SJCRH30 (cell line): ENCODE measurements at regions not wholly inside any gene's neighbourhood (a gene's known extent, or its start where the extent isn't known, plus 50 kb on each side); places are given as distances from the start of the nearest gene placed in this dataset.
"Not testable (repeated sequence)": the region's sequence is repeated elsewhere in the genome, so short reads cannot be mapped to it uniquely, and the experiment has no call there.

Experiments
- DNase-seq, 2 experiments: peaks; one replicate each; pipeline ENCODE4 v3.0.0-alpha.2; 2015 to 2020
- H3K27ac ChIP-seq: fragments of 250-450 bp; sonication (Bioruptor Pico); 2 replicates; pipeline ENCODE4 v1.5.1; 2020; ENCODE audit warnings: mild to moderate bottlenecking, moderate library complexity
- H3K27me3 ChIP-seq: fragments of 250-450 bp; sonication (Bioruptor Pico); 2 replicates; pipeline ENCODE4 v1.5.1; 2020; ENCODE audit warnings: mild to moderate bottlenecking, moderate library complexity
- H3K36me3 ChIP-seq: fragments of 250-450 bp; sonication (Bioruptor Pico); 2 replicates; pipeline ENCODE4 v1.5.1; 2020; ENCODE audit warnings: mild to moderate bottlenecking, moderate library complexity
- H3K4me1 ChIP-seq: fragments of 250-450 bp; sonication (Bioruptor Pico); 2 replicates; pipeline ENCODE4 v1.5.1; 2020; ENCODE audit warnings: mild to moderate bottlenecking, moderate library complexity
- H3K4me3 ChIP-seq: fragments of 250-450 bp; sonication (Bioruptor Pico); 2 replicates; pipeline ENCODE4 v1.5.1; 2020; ENCODE audit warnings: mild to moderate bottlenecking, moderate library complexity
- H3K9me3 ChIP-seq: fragments of 250-450 bp; sonication (Bioruptor Pico); replicated peaks from 2 replicates; pipeline ENCODE4 v1.5.1; 2020; ENCODE audit warnings: mild to moderate bottlenecking, moderate library complexity

DNA sequence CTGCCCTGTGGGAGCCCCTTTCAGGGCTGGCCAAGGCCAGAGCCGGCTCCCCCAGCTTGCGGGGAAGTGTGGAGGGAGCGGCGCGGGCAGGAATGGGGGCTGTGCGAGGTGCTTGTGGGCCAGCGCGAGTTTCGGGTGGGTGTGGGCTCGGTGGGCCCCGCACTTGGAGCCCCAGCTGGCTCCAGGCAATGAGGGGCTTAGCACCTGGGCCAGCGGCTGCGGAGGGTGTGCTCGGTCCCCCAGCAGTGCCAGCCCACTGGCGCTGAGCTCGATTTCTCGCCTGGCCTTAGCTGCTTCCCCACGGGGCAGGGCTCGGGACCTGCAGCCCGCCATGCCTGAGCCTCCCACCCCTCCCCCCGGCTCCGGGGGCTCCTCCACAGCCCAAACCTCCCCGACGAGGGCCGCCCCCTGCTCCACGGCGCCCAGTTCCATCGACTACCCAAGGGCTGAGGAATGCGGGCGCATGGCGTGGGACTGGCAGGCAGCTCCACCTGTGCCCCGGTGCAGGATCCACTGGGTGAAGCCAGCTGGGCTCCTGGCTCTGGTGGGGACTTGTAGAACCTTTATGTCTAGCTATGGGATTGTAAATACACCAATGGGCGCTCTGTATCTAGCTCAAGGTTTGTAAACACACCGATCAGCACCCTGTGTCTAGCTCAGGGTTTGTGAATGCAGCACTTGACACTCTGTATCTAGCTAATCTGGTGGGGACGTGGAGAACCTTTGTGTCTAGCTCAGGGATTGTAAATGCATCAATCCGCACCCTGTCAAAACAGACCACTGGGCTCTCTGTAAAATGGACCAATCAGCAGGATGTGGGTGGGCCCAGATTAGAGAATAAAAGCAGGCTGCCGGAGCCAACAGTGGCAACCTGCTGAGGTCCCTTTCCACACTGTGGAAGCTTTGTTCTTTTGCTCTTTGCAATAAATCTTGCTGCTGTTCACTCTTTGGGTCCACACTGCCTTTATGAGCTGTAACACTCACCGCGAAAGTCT, 1379.1 kb downstream of the RAPGEF2 start:
- DNase-seq, H3K4me3 ChIP-seq, H3K36me3 ChIP-seq, H3K27me3 ChIP-seq, H3K9me3 ChIP-seq, H3K27ac ChIP-seq, H3K4me1 ChIP-seq: not testable (repeated sequence)

DNA sequence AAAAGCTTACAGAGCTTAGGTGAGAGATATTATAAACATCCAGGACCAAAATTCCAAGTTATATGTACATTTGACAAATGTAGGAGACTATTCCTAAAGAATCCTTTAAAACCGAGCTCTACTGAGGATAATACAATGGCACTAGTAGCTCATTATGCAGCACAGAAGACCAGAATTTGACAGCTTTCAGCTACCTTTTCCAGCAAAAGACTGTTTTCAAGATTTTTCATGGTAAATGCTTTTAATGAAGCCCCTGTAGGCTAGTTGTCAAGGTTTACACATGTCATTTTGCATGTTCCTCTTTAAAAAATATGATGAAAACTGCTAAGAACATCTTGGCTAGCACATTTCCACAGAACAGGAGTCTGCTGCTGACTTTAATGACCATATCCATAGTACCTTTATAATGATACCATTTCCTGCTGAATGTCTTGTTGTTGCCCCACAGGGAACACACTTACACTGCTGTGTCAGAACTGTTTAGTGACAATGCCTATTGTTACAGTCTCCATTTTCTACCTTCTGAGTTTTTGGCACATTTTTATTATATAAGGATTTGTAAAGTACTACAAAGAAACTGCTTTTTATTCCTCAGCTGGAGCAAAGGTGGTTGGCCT, 1382.3 kb downstream of the RAPGEF2 start:
- no peaks in the 10 kb centered on the region for H3K36me3 ChIP-seq
- H3K4me1 ChIP-seq, result no peaks in the 10 kb centered on the region
- no peak overlapping the region for H3K27ac ChIP-seq
- no peaks in the 10 kb centered on the region for H3K27me3 ChIP-seq
- DNase-seq, result no peak
- no peaks in the 10 kb centered on the region for H3K9me3 ChIP-seq
- H3K4me3 ChIP-seq, result no peak overlapping the region

DNA sequence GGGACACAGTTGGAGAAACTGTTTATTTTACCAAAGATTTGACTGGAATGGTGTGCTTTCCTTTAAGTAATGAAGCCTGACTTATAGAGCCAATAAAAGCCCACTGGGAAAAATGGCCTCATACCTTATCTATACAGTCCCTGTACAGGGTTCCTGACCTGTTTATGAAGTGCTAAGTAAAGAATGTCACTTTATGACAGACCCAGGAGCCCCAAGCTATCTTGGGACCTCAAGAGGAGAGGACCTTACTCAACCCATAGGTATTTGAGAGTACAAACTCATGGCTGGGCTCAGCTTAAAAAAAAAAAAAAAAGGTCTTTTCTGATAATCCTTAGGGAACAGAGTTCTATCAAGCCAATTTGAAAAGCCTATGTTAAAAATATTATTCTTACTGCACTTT, 1389.3 kb downstream of the RAPGEF2 start:
- Histone ChIP-seq H3K4me1 (no peaks in the 10 kb centered on the region), H3K36me3 (no peaks in the 10 kb centered on the region), H3K9me3 (no peaks in the 10 kb centered on the region), H3K27ac (no peak overlapping the region), H3K27me3 (no peaks in the 10 kb centered on the region), H3K4me3 (no peak overlapping the region)
- DNase-seq, result no peak

DNA sequence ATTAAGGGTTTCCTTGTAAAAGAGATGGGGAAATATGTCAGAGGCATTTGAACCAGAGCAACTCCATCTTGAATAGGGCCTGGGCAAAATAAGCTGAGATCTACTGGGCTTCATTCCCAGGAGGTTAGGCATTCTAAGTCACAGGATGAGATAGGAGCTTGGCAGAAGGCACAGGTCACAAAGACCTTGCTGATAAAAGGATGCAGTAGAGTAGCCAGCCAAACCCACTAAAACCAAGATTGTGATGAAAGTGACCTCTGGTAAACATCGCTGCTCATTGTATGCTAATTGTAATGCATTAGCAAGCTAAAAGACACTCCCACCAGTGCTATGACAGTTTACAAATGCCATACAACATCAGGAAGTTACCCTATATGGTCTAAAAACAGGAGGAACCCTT, 1390.3 kb downstream of the RAPGEF2 start:
- H3K27ac ChIP-seq, result no peak overlapping the region
- H3K27me3 ChIP-seq, result no peaks in the 10 kb centered on the region
- no peaks in the 10 kb centered on the region for H3K4me1 ChIP-seq
- no peaks in the 10 kb centered on the region for H3K36me3 ChIP-seq
- no peaks in the 10 kb centered on the region for H3K9me3 ChIP-seq
- no peak overlapping the region for H3K4me3 ChIP-seq
- DNase-seq, result no peak

DNA sequence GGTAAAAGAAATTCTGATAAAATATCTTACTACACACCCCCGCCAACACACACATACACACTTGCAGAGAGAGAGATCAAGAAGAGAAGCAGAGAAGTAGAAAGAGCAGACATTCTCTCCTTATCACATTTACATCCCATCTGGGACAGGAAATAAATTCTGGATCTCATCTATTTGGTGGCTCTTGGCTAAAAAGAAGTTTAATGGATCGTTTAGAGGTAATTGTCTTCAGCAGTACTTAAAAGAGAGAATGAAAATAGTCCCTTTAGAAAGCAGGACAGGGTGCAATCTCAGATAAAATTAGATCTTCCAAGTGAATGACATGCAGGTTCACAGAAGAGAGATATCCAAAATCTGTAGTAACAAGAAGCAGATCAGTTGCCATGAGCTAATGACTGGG, 1392.5 kb downstream of the RAPGEF2 start:
- H3K9me3 ChIP-seq, result no peaks in the 10 kb centered on the region
- H3K27me3 ChIP-seq, result no peaks in the 10 kb centered on the region
- H3K4me3 ChIP-seq, result no peak overlapping the region
- no peak overlapping the region for H3K27ac ChIP-seq
- no peak for DNase-seq
- no peaks in the 10 kb centered on the region for H3K36me3 ChIP-seq
- H3K4me1 ChIP-seq, result no peaks in the 10 kb centered on the region

DNA sequence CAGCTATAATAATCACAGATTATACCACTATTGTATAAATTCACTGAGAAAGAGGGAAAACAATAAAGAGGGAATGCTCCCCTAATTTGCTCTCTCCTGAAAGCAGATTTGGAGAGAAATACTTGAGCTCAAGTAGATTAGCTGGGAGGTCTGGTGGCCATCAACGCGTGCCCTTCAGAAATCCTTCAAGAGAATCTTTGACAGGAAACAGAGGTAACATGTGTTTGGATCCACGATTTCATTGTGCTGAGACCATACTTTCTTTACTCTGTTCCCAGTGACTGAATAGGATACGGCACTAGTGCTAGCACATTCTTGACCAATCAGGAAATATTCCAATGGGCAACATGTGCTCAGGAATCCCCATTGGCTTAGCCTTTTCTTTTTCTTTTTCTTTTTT, 1395.3 kb downstream of the RAPGEF2 start:
- H3K27ac ChIP-seq, result no peak overlapping the region
- DNase-seq, result no peak
- no peak overlapping the region for H3K4me3 ChIP-seq
- H3K36me3 ChIP-seq, result no peaks in the 10 kb centered on the region
- H3K4me1 ChIP-seq, result no peaks in the 10 kb centered on the region
- H3K9me3 ChIP-seq, result no peaks in the 10 kb centered on the region
- H3K27me3 ChIP-seq, result no peaks in the 10 kb centered on the region

DNA sequence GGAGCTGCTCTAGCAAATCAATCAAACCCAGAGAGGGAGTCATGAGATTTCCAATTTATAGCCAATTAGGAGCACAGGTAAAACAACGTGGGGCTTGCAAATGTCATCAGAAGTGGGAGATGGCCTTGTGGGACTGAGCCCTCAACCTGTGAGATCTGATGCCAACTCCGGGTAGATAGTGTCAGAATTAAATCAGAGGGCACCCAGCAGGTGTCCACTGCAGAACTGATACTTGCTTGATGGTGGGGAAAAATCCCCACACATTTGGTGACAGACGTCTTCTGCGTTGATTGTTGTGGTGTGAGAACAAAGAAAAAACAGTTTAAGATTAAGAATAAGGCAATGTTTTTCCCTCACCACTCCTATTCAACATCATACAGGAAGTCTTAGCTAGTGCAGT, 1402.8 kb downstream of the RAPGEF2 start:
- Histone ChIP-seq H3K4me1 (no peaks in the 10 kb centered on the region), H3K36me3 (no peaks in the 10 kb centered on the region), H3K27ac (no peak overlapping the region), H3K9me3 (no peaks in the 10 kb centered on the region), H3K27me3 (no peaks in the 10 kb centered on the region), H3K4me3 (no peak overlapping the region)
- no peak for DNase-seq

DNA sequence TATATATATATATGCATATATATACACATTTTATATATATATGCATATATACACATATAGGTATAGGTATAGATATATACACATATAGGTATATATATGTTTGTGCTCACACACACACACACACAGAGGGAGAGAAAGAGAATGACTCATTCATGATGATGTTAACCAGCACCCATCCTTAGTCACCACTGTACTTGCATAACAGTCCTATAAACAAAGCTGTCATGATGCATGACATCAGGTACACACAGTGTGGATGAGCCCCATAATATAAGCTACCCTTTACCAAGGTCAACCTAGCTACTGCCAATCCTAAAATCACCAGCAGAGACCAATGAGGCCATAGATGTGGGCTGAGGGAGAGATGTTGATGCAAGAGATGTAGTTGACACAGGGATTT, 1408.0 kb downstream of the RAPGEF2 start:
- no peaks in the 10 kb centered on the region for H3K27me3 ChIP-seq
- H3K27ac ChIP-seq, result no peak overlapping the region
- H3K36me3 ChIP-seq, result no peaks in the 10 kb centered on the region
- no peak overlapping the region for H3K4me3 ChIP-seq
- H3K4me1 ChIP-seq, result no peaks in the 10 kb centered on the region
- no peaks in the 10 kb centered on the region for H3K9me3 ChIP-seq
- no peak for DNase-seq

DNA sequence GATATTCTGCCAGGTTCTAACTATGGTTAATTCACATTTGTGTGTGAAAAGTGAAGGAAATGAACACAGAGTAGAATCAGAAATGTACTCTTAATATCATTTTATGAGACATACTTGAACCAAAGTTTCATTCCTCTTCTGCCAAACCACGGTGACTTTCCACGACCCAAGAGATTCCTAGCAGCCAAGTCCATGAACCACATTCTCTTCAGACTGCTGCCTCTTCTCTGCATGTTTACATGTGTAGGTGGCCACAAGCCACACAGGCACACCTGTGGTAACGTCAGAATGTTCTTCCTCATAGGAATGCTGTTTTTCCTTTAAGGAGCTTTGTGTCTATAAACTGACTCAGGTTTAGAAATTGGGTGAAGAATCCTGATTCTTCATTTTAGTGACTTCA, 1411.2 kb downstream of the RAPGEF2 start:
- H3K9me3 ChIP-seq, result no peaks in the 10 kb centered on the region
- no peak overlapping the region for H3K4me3 ChIP-seq
- H3K36me3 ChIP-seq, result no peaks in the 10 kb centered on the region
- no peak for DNase-seq
- H3K4me1 ChIP-seq, result no peaks in the 10 kb centered on the region
- H3K27me3 ChIP-seq, result no peaks in the 10 kb centered on the region
- H3K27ac ChIP-seq, result no peak overlapping the region

DNA sequence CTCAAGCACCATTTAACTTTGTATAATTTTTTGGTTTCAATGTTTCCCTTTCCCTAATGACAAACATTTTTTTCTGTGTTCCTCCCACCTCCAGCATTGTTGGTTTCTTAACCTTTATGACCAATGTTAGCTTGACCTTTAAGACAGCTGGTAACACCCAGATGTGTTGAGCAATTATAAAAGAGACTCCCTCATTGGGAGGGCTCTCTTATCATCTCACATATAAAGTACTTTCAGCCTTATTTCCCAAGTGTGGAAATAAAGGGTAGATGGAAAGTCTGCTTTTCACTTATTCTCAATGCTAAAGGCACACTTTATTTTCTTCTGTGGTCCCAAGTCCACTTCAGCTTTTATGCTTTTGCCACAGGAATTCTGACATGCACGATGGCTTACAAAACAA, 1420.4 kb downstream of the RAPGEF2 start:
- DNase-seq, result no peak
- no peaks in the 10 kb centered on the region for H3K9me3 ChIP-seq
- no peak overlapping the region for H3K4me3 ChIP-seq
- no peaks in the 10 kb centered on the region for H3K27me3 ChIP-seq
- H3K36me3 ChIP-seq, result no peaks in the 10 kb centered on the region
- H3K4me1 ChIP-seq, result no peaks in the 10 kb centered on the region
- no peak overlapping the region for H3K27ac ChIP-seq

DNA sequence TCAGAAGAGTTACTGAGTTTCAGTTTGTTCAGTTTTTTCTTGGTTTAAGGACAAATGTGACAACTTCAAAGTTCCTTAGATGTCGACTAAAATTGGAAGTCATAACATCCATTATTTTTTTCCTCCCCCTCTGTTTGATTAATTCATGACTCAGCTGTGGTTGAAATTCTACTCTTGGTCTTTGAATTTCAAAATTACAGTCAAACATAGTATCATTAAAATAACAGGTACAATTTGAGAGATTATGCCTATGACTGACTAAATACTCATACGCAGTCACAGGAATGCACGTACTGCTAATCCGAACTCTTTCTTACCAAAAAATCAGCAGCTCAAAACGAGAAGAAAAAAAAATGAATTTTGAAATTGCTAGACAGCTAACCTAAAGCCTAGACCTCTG, 1434.8 kb downstream of the RAPGEF2 start:
- H3K27me3 ChIP-seq, result no peaks in the 10 kb centered on the region
- no peaks in the 10 kb centered on the region for H3K4me1 ChIP-seq
- no peak for DNase-seq
- no peak overlapping the region for H3K27ac ChIP-seq
- H3K36me3 ChIP-seq, result no peaks in the 10 kb centered on the region
- H3K9me3 ChIP-seq, result no peaks in the 10 kb centered on the region
- H3K4me3 ChIP-seq, result no peak overlapping the region

DNA sequence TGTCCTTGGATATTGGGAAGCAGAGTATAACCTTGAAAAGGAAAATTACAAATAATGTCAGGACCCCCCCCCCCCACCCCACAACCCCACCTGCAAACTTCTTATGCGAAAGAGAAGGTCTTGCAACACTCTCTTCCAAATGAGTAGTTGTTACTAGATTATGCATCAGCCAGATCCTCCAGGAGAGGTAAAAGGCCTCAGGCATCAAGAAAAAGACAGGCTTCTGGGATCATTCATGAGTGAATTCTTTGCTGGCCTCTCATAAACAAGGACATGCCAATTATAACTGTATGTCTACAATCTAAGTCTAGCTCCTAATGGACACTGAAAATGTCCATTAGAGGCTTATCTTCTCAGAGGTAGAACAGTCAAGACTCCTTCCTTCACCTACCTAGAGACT, 1443.3 kb downstream of the RAPGEF2 start:
- Histone ChIP-seq H3K36me3 (no peaks in the 10 kb centered on the region), H3K27ac (no peak overlapping the region), H3K27me3 (no peaks in the 10 kb centered on the region), H3K4me3 (no peak overlapping the region), H3K4me1 (no peaks in the 10 kb centered on the region), H3K9me3 (no peaks in the 10 kb centered on the region)
- no peak for DNase-seq

DNA sequence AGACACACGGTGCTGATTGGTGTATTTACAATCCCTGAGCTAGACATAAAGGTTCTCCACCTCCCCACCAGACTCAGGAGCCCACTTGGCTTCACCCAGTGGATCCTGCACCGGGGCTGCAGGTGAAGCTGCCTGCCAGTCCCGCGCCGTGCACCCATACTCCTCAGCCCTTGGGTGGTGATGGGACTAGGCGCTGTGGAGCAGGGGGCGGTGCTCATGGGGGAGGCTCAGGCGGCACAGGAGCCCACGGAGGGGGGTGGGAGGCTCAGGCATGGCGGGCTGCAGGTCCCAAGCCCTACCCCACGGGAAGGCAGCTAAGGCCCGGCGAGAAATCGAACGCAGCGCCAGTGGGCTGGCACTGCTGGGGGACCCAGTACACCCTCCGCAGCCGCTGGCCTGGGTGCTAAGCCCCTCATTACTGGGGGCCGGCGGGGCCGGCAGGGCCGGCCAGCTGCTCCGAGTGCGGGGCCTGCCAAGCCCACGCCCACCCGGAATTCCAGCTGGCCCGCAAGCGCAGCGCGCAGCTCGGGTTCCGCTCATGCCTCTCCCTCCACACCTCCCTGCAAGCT, 1447.2 kb downstream of the RAPGEF2 start:
- H3K27me3 ChIP-seq, H3K36me3 ChIP-seq, H3K4me1 ChIP-seq, H3K4me3 ChIP-seq, DNase-seq, H3K9me3 ChIP-seq, H3K27ac ChIP-seq: not testable (repeated sequence)

DNA sequence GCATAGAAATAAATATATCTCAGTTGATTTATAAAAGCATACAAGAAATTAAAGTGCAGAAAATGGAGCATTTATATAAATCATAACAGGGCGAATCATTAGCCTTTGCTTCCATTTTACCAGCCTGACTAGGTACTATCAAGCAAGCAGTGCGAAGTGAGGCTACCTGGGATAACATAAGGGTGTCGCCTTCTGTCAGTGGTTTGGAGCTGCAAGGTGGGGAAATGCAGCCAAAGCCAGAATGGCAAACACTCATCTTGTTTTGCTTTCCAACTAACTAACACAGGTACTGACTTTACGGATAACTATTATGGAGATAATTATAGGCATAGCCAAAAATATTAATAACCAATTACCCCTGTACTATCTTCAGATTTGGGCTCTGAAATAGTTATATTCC, 1459.8 kb downstream of the RAPGEF2 start:
- Histone ChIP-seq H3K4me1 (no peaks in the 10 kb centered on the region), H3K4me3 (no peak overlapping the region), H3K9me3 (no peaks in the 10 kb centered on the region), H3K36me3 (no peaks in the 10 kb centered on the region), H3K27ac (no peak overlapping the region), H3K27me3 (no peaks in the 10 kb centered on the region)
- DNase-seq, result no peak

DNA sequence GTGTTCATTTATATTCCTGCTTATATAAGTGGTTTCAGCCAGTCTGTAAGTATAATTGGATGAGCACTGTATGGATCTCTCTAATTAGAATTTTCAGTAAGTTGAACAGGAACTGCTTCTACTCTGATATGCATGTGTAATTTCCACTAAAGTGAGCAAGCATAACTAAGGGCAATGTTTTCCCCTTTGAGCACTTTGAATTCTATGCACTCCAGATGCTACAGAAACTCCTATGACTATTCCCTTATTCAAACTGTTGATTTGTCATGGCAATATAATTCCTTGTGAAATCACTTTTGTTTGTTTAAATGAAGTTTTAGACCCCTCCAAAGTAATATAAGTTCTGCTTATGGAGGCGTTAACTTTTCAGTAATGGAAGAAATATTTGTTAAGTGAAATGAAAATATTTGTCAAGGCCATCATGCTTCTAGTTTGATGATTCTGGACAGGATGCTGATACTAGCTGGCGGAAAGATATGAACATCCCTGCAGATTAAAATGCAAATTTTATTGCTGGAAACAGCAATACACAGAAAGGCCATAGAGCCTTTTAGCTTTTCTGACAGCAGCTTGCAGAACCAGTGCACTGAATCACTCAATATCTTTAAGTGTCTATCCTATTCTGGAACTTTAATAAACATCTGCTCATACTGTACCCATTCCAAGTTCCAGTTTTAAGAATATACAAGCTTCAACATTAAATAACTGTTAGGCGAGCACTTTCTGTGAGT, 1460.8 kb downstream of the RAPGEF2 start:
- Histone ChIP-seq H3K36me3 (no peaks in the 10 kb centered on the region), H3K9me3 (no peaks in the 10 kb centered on the region), H3K4me1 (no peaks in the 10 kb centered on the region), H3K27me3 (no peaks in the 10 kb centered on the region), H3K4me3 (no peak overlapping the region), H3K27ac (no peak overlapping the region)
- DNase-seq, result no peak
